Liver (tissue), 8 donors: ENCODE measurements at regions not wholly inside any gene's neighbourhood (a gene's known extent, or its start where the extent isn't known, plus 50 kb on each side); places are given as distances from the start of the nearest gene placed in this dataset.

Source experiments
- DNase-seq: peaks from one replicate; pipeline ENCODE4 v3.0.0-alpha.2; 2017; ENCODE audit warnings: low spot score
- H3K27ac ChIP-seq, 2 donors: one replicate each; pipeline ENCODE4 v1.7.0; 2013; ENCODE audit warnings: inconsistent platforms in 2 of 2, low read length in 2 of 2, control low read depth in 1 of 2, low read depth in 1 of 2, mild to moderate bottlenecking in 1 of 2
- H3K27me3 ChIP-seq, 4 donors: one replicate each; pipeline versions ENCODE4 v1.6.1 to v1.7.0; 2013; ENCODE audit warnings: low read length in 3 of 4, inconsistent platforms in 1 of 4, mild to moderate bottlenecking in 1 of 4, moderate library complexity in 1 of 4; ENCODE audit not compliant: control insufficient read depth in 4 of 4, insufficient read depth in 4 of 4
- H3K36me3 ChIP-seq, 4 donors: one replicate each; pipeline versions ENCODE4 v1.6.1 to v1.7.0; 2013; ENCODE audit warnings: low read length in 3 of 4, mild to moderate bottlenecking in 3 of 4, low read depth in 1 of 4, moderate library complexity in 1 of 4; ENCODE audit not compliant: control insufficient read depth in 4 of 4, insufficient read depth in 3 of 4
- H3K4me1 ChIP-seq, 4 donors: one replicate each; pipeline versions ENCODE4 v1.6.1 to v1.7.0; 2013; ENCODE audit warnings: low read length in 3 of 4, mild to moderate bottlenecking in 3 of 4, moderate library complexity in 1 of 4; ENCODE audit not compliant: control insufficient read depth in 4 of 4, insufficient read depth in 4 of 4
- H3K4me3 ChIP-seq, 3 donors: one replicate each; pipeline versions ENCODE4 v1.6.1 to v1.7.0; 2013; ENCODE audit warnings: low read length in 3 of 3, control low read depth in 1 of 3, low read depth in 1 of 3, mild to moderate bottlenecking in 1 of 3
- H3K9ac ChIP-seq, 2 donors: one replicate each; pipeline ENCODE4 v1.7.0; 2013; ENCODE audit warnings: low read length in 2 of 2, mild to moderate bottlenecking in 2 of 2, moderate library complexity in 2 of 2, control low read depth in 1 of 2, low read depth in 1 of 2
- H3K9me3 ChIP-seq, 4 donors: one replicate each; pipeline versions ENCODE4 v1.6.1 to v1.7.0; 2013; ENCODE audit warnings: low read length in 3 of 4; ENCODE audit not compliant: control insufficient read depth in 4 of 4
- ATF3 ChIP-seq: IDR thresholded peaks from 2 replicates; pipeline ENCODE4 v1.6.1; 2016; ENCODE audit warnings: antibody characterized with exemption
- CTCF ChIP-seq: fragments of 150-350 bp; IDR thresholded peaks from 2 replicates; pipeline ENCODE4 v1.5.1; 2017; ENCODE audit warnings: improper control_type of control experiment, low read depth, low read length; ENCODE audit not compliant: missing input control
- EGR1 ChIP-seq, 2 donors: IDR thresholded peaks; 2 replicates each; pipeline ENCODE4 v1.6.1; 2016 to 2018; ENCODE audit warnings: antibody characterized with exemption in 2 of 2, low read depth in 2 of 2
- FOXA1 ChIP-seq: IDR thresholded peaks from 2 replicates; pipeline ENCODE4 v1.6.1; 2016; ENCODE audit warnings: antibody characterized with exemption
- FOXA2 ChIP-seq: IDR thresholded peaks from 2 replicates; pipeline ENCODE4 v1.6.1; 2016; ENCODE audit warnings: antibody characterized with exemption
- GABPA ChIP-seq, 2 donors: IDR thresholded peaks in 1 of 2; conservative IDR thresholded peaks in 1 of 2; 2 replicates each; pipeline ENCODE4 v1.6.1; 2016; ENCODE audit warnings: antibody characterized with exemption in 2 of 2, mild to moderate bottlenecking in 1 of 2, moderate library complexity in 1 of 2
- HNF4A ChIP-seq, 2 donors: conservative IDR thresholded peaks; 2 replicates each; pipeline ENCODE4 v1.6.1; 2016; ENCODE audit warnings: antibody characterized with exemption in 2 of 2, mild to moderate bottlenecking in 2 of 2
- HNF4G ChIP-seq: IDR thresholded peaks from 2 replicates; pipeline ENCODE4 v1.6.1; 2016; ENCODE audit warnings: antibody characterized with exemption
- JUND ChIP-seq, 2 donors: IDR thresholded peaks; 2 replicates each; pipeline ENCODE4 v1.6.1; 2016; ENCODE audit warnings: antibody characterized with exemption in 2 of 2
- MAX ChIP-seq: IDR thresholded peaks from 2 replicates; pipeline ENCODE4 v1.6.1; 2016; ENCODE audit warnings: antibody characterized with exemption
- NR2F2 ChIP-seq: IDR thresholded peaks from 2 replicates; pipeline ENCODE4 v1.6.1; 2016; ENCODE audit warnings: antibody characterized with exemption
- RAD21 ChIP-seq, 2 donors: IDR thresholded peaks; 2 replicates each; pipeline ENCODE4 v1.6.1; 2016; ENCODE audit warnings: antibody characterized with exemption in 2 of 2, mild to moderate bottlenecking in 2 of 2
- REST ChIP-seq: IDR thresholded peaks from 2 replicates; pipeline ENCODE4 v1.6.1; 2016; ENCODE audit warnings: antibody characterized with exemption, mild to moderate bottlenecking
- RXRA ChIP-seq, 2 donors: IDR thresholded peaks; 2 replicates each; pipeline ENCODE4 v1.6.1; 2017 to 2018; ENCODE audit warnings: antibody characterized with exemption in 2 of 2, mild to moderate bottlenecking in 1 of 2
- SP1 ChIP-seq: IDR thresholded peaks from 2 replicates; pipeline ENCODE4 v1.6.1; 2018; ENCODE audit warnings: antibody characterized with exemption, mild to moderate bottlenecking
- TAF1 ChIP-seq: conservative IDR thresholded peaks from 2 replicates; pipeline ENCODE4 v1.6.1; 2016; ENCODE audit warnings: antibody characterized with exemption, mild to moderate bottlenecking
- YY1 ChIP-seq: IDR thresholded peaks from 2 replicates; pipeline ENCODE4 v1.6.1; 2016; ENCODE audit warnings: antibody characterized with exemption, mild to moderate bottlenecking
- ZBTB33 ChIP-seq: IDR thresholded peaks from 2 replicates; pipeline ENCODE4 v1.6.1; 2016; ENCODE audit warnings: antibody characterized with exemption
- WGBS: extraction: QIAGEN DNeasy Blood & Tissue Kit; methylation state at CpG from one replicate; pipeline ENCODE4 v1.1.7; 2013; 5-methylcytosine and 5-hydroxymethylcytosine counted together
- donor health status: healthy.
- donor health status: healthy.
- donor health status: healthy.
- donor health status: healthy.
- donor health status: healthy.

- Histone ChIP-seq H3K4me1 (peaks cover 0 to 14% (median 5%) of the 10 kb centered on the region in 4 donors), H3K27ac (no peak overlapping the region), H3K4me3 (no peak overlapping the region), H3K27me3 (no peaks in the 10 kb centered on the region), H3K36me3 (no peaks in the 10 kb centered on the region), H3K9me3 (no peaks in the 10 kb centered on the region), H3K9ac (no peak overlapping the region)
- no peak for DNase-seq
- WGBS = 93% methylated on average over 11 of the region's 11 CpGs
- TF ChIP-seq HNF4A (conservative IDR thresholded peaks at IDR 0.05) (no peak), ATF3 (no peak), NR2F2 (no peak), JUND (IDR thresholded peaks at IDR 0.05) (no peak), GABPA (IDR thresholded peaks at IDR 0.05 in 1 of 2, conservative IDR thresholded peaks at IDR 0.05 in 1 of 2) (no peak), HNF4G (no peak), RAD21 (IDR thresholded peaks at IDR 0.05) (no peak), REST (no peak)
Observed at GRCh38 chr1:234661317-234661928, 51.4 kb upstream of the IRF2BP2 start.

GRCh38 chr1:234660536-234661316, 50.7 kb upstream of the IRF2BP2 start:
- no peaks in the 10 kb centered on the region for H3K36me3 ChIP-seq
- H3K27ac ChIP-seq = no peak overlapping the region
- H3K4me3 ChIP-seq = no peak overlapping the region
- no peaks in the 10 kb centered on the region for H3K9me3 ChIP-seq
- DNase-seq = no peak
- TF ChIP-seq HNF4A (conservative IDR thresholded peaks at IDR 0.05) (no peak), ZBTB33 (no peak), CTCF (no peak), RXRA (IDR thresholded peaks at IDR 0.05) (no peak), TAF1 (no peak), JUND (IDR thresholded peaks at IDR 0.05) (no peak), FOXA1 (no peak), EGR1 (IDR thresholded peaks at IDR 0.05; ENCODE audit: low read depth in 2 of 2) (no peak), YY1 (no peak), REST (no peak), RAD21 (IDR thresholded peaks at IDR 0.05) (no peak), MAX (no peak), NR2F2 (no peak), GABPA (IDR thresholded peaks at IDR 0.05 in 1 of 2, conservative IDR thresholded peaks at IDR 0.05 in 1 of 2) (no peak), ATF3 (no peak), HNF4G (no peak), FOXA2 (no peak), SP1 (no peak)
- 96% methylated on average over 18 of the region's 18 CpGs for WGBS
- no peaks in the 10 kb centered on the region for H3K27me3 ChIP-seq
- no peak overlapping the region for H3K9ac ChIP-seq
- peaks cover 0 to 14% (median 5%) of the 10 kb centered on the region in 4 donors for H3K4me1 ChIP-seq
